H9 (cell line): ENCODE measurements at regions not wholly inside any gene's neighbourhood (a gene's known extent, or its start where the extent isn't known, plus 50 kb on each side); places are given as distances from the start of the nearest gene placed in this dataset.

Experiments used
- DNase-seq: peaks from one replicate; pipeline ENCODE4 v3.0.0-alpha.2; 2017
- H2AFZ ChIP-seq: one replicate; pipeline ENCODE4 v1.6.1; 2013; ENCODE audit warnings: mild to moderate bottlenecking, low read length, control low read depth, moderate library complexity
- H2AK5ac ChIP-seq: 2 replicates; pipeline ENCODE4 v1.6.1; 2013; ENCODE audit warnings: low read length, control low read depth, mixed read lengths; ENCODE audit not compliant: insufficient read length
- H2BK120ac ChIP-seq: one replicate; pipeline ENCODE4 v1.6.1; 2013; ENCODE audit warnings: low read depth, mild to moderate bottlenecking, low read length, control low read depth, inconsistent platforms; ENCODE audit not compliant: poor library complexity, severe bottlenecking
- H2BK12ac ChIP-seq: 2 replicates; pipeline ENCODE4 v1.6.1; 2013; ENCODE audit warnings: low read length, control low read depth, mixed read lengths, low read depth; ENCODE audit not compliant: insufficient read length
- H2BK15ac ChIP-seq: 2 replicates; pipeline ENCODE4 v1.6.1; 2013; ENCODE audit warnings: low read depth, low read length, control low read depth
- H2BK20ac ChIP-seq: one replicate; pipeline ENCODE4 v1.6.1; 2013; ENCODE audit warnings: low read depth, mild to moderate bottlenecking, low read length, control low read depth, inconsistent platforms; ENCODE audit not compliant: poor library complexity, severe bottlenecking
- H2BK5ac ChIP-seq: 2 replicates; pipeline ENCODE4 v1.6.1; 2013; ENCODE audit warnings: low read length, control low read depth, mixed read lengths; ENCODE audit not compliant: insufficient read length
- H3K14ac ChIP-seq: 2 replicates; pipeline ENCODE4 v1.6.1; 2013; ENCODE audit warnings: low read length, control low read depth; ENCODE audit not compliant: insufficient read depth
- H3K18ac ChIP-seq: 2 replicates; pipeline ENCODE4 v1.6.1; 2013; ENCODE audit warnings: low read depth, mild to moderate bottlenecking, mixed read lengths, low read length, control low read depth; ENCODE audit not compliant: insufficient read length
- H3K23ac ChIP-seq: 2 replicates; pipeline ENCODE4 v1.6.1; 2013; ENCODE audit warnings: low read length, control low read depth, mixed read lengths, low read depth; ENCODE audit not compliant: insufficient read length
- H3K23me2 ChIP-seq: 2 replicates; pipeline ENCODE4 v1.6.1; 2013; ENCODE audit warnings: low read depth, mild to moderate bottlenecking, mixed read lengths, low read length, control low read depth; ENCODE audit not compliant: insufficient read length, poor library complexity, severe bottlenecking
- H3K27ac ChIP-seq: 2 replicates; pipeline ENCODE4 v1.5.1; 2013; ENCODE audit warnings: low read length, control low read depth, mixed read lengths, low read depth; ENCODE audit not compliant: insufficient read length
- H3K27me3 ChIP-seq: 2 replicates; pipeline ENCODE4 v1.6.1; 2013; ENCODE audit warnings: low read length, control low read depth, inconsistent platforms; ENCODE audit not compliant: insufficient read depth
- H3K4ac ChIP-seq: 2 replicates; pipeline ENCODE4 v1.6.1; 2013; ENCODE audit warnings: low read depth, mild to moderate bottlenecking, control low read depth, inconsistent platforms, low read length, moderate library complexity
- H3K4me1 ChIP-seq: 2 replicates; pipeline ENCODE4 v1.6.1; 2013; ENCODE audit warnings: low read length, control low read depth, inconsistent platforms; ENCODE audit not compliant: insufficient read depth
- H3K4me2 ChIP-seq: 2 replicates; pipeline ENCODE4 v1.6.1; 2013; ENCODE audit warnings: low read length, control low read depth, mixed read lengths; ENCODE audit not compliant: insufficient read length, insufficient read depth
- H3K56ac ChIP-seq: 2 replicates; pipeline ENCODE4 v1.6.1; 2013; ENCODE audit warnings: low read depth, mild to moderate bottlenecking, mixed read lengths, low read length, control low read depth; ENCODE audit not compliant: insufficient read length
- H3K79me1 ChIP-seq: 2 replicates; pipeline ENCODE4 v1.6.1; 2013; ENCODE audit warnings: low read depth, mild to moderate bottlenecking, moderate library complexity, low read length, control low read depth, inconsistent platforms; ENCODE audit not compliant: insufficient read depth, poor library complexity, severe bottlenecking
- H3K79me2 ChIP-seq: 2 replicates; pipeline ENCODE4 v1.6.1; 2013; ENCODE audit warnings: low read length, control low read depth, inconsistent platforms; ENCODE audit not compliant: insufficient read depth
- H3K9ac ChIP-seq: 2 replicates; pipeline ENCODE4 v1.6.1; 2013; ENCODE audit warnings: low read length, control low read depth, mixed read lengths; ENCODE audit not compliant: insufficient read length; ENCODE audit errors: extremely low read depth
- H3K9me3 ChIP-seq: one replicate; pipeline ENCODE4 v1.6.1; 2013; ENCODE audit warnings: low read depth, low read length, inconsistent platforms; ENCODE audit not compliant: control insufficient read depth
- H3T11ph ChIP-seq: one replicate; pipeline ENCODE4 v1.6.1; 2013; ENCODE audit warnings: mild to moderate bottlenecking, low read length, control low read depth, inconsistent platforms
- H4K20me1 ChIP-seq: one replicate; pipeline ENCODE4 v1.6.1; 2013; ENCODE audit not compliant: control insufficient read depth, insufficient read length, insufficient read depth
- H4K5ac ChIP-seq: 2 replicates; pipeline ENCODE4 v1.6.1; 2013; ENCODE audit warnings: low read depth, mild to moderate bottlenecking, mixed read lengths, low read length, control low read depth; ENCODE audit not compliant: insufficient read length
- H4K8ac ChIP-seq: replicated peaks from 2 replicates; pipeline ENCODE4 v1.6.1; 2013; ENCODE audit warnings: low read length, control low read depth, mixed read lengths, low read depth; ENCODE audit not compliant: insufficient read length
- H4K91ac ChIP-seq: 2 replicates; pipeline ENCODE4 v1.6.1; 2013; ENCODE audit warnings: low read depth, mild to moderate bottlenecking, moderate library complexity, mixed read lengths, low read length, control low read depth; ENCODE audit not compliant: insufficient read length
- H3K27ac Mint-ChIP-seq, 3 experiments: 2 replicates in 2 of 3; 3 replicates in 1 of 3; pipeline ENCODE4 v1.8.0; 2020 to 2021; ENCODE audit warnings: mixed read lengths in 3 of 3, mild to moderate bottlenecking in 1 of 3, moderate library complexity in 1 of 3
- H3K27me3 Mint-ChIP-seq: 2 replicates; pipeline ENCODE4 v1.8.0; 2021; ENCODE audit warnings: low read depth, mild to moderate bottlenecking, moderate library complexity, mixed read lengths
- H3K36me3 Mint-ChIP-seq, 3 experiments: 2 replicates in 2 of 3; 3 replicates in 1 of 3; pipeline ENCODE4 v1.8.0; 2020 to 2021; ENCODE audit warnings: low read depth in 3 of 3, mixed read lengths in 3 of 3; ENCODE audit not compliant: insufficient read depth in 1 of 3
- H3K4me1 Mint-ChIP-seq, 2 experiments: 2 replicates each; pipeline ENCODE4 v1.8.0; 2020; ENCODE audit warnings: mixed read lengths in 2 of 2
- H3K4me3 Mint-ChIP-seq, 2 experiments: 2 replicates in 1 of 2; 3 replicates in 1 of 2; pipeline ENCODE4 v1.8.0; 2020 to 2021; ENCODE audit warnings: mild to moderate bottlenecking in 2 of 2, mixed read lengths in 2 of 2, moderate library complexity in 1 of 2
- H3K9me3 Mint-ChIP-seq, 2 experiments: 2 replicates in 1 of 2; 3 replicates in 1 of 2; pipeline ENCODE4 v1.8.0; 2020; ENCODE audit warnings: mild to moderate bottlenecking in 2 of 2, mixed read lengths in 2 of 2, moderate library complexity in 1 of 2
- CTCF ChIP-seq: fragments of 200-600 bp; sonication (generic); conservative IDR thresholded peaks from 3 replicates; pipeline ENCODE4 v1.8.0; 2021; ENCODE audit warnings: antibody characterized with exemption, mild to moderate bottlenecking
- WGBS: extraction: QIAGEN DNeasy Blood & Tissue Kit; methylation state at CpG from one replicate; pipeline ENCODE4 v1.1.7; 2013; ENCODE audit warnings: missing lambda C conversion rate, low lambda C conversion rate, mixed read lengths; ENCODE audit not compliant: insufficient read length; ENCODE audit errors: extremely low coverage; 5-methylcytosine and 5-hydroxymethylcytosine counted together

GRCh38 chr2:176822060-176822459 is 390.5 kb upstream of the HNRNPA3 start:
- H3K4me2 ChIP-seq: no peak overlapping the region
- no peak overlapping the region for H3K23ac ChIP-seq
- no peak overlapping the region for H3K56ac ChIP-seq
- no peak overlapping the region for H2BK15ac ChIP-seq
- no peak overlapping the region for H3K9ac ChIP-seq
- no peaks in the 10 kb centered on the region for H3K79me2 ChIP-seq
- H3T11ph ChIP-seq: no peak overlapping the region
- H3K23me2 ChIP-seq: no peaks in the 10 kb centered on the region
- H4K91ac ChIP-seq: no peak overlapping the region
- H3K79me1 ChIP-seq: no peaks in the 10 kb centered on the region
- no peak overlapping the region for H3K4me3 Mint-ChIP-seq
- H4K20me1 ChIP-seq: peaks cover 2% of the 10 kb centered on the region
- H3K9me3 ChIP-seq: no peaks in the 10 kb centered on the region
- no peak overlapping the region for H3K4ac ChIP-seq
- H2BK5ac ChIP-seq: no peak overlapping the region
- H3K27me3 ChIP-seq: no peaks in the 10 kb centered on the region
- H3K27ac ChIP-seq: no peak overlapping the region
- peaks cover 29% of the 10 kb centered on the region in 2 experiments for H3K4me1 Mint-ChIP-seq
- 100% methylated on average over 1 of the region's 2 CpGs for WGBS
- H2BK12ac ChIP-seq: no peak overlapping the region
- no peak for DNase-seq
- peaks cover 3% of the 10 kb centered on the region for H3K4me1 ChIP-seq
- H4K5ac ChIP-seq: no peak overlapping the region
- H2AFZ ChIP-seq: no peak overlapping the region
- H2BK120ac ChIP-seq: no peak overlapping the region
- no peak overlapping the region for H2BK20ac ChIP-seq
- no peak overlapping the region for H3K18ac ChIP-seq
- H3K9me3 Mint-ChIP-seq: no peaks in the 10 kb centered on the region
- TF ChIP-seq CTCF: no peak
- no peak overlapping the region for H4K8ac ChIP-seq
- H3K36me3 Mint-ChIP-seq: no peaks in the 10 kb centered on the region
- no peak overlapping the region for H2AK5ac ChIP-seq
- peaks cover 3% of the 10 kb centered on the region; the same call in 1 of the 2 replicates for H3K27me3 Mint-ChIP-seq
- H3K27ac Mint-ChIP-seq: no peak overlapping the region
- H3K14ac ChIP-seq: no peak overlapping the region
